MCF 10A (cell line): ENCODE measurements at regions not wholly inside any gene's neighbourhood (a gene's known extent, or its start where the extent isn't known, plus 50 kb on each side); places are given as distances from the start of the nearest gene placed in this dataset.

ENCODE experiments used
- BruUV-seq: library from RNA; stranded (reverse); fragments of 400-500 nt; replicated peaks from 2 replicates; lab custom pipeline; 2021; lab: Mats Ljungman, UMichigan
- CTCF ChIA-PET: fragments of 300-600 bp; sonication (Branson Sonifier 250); formaldehyde crosslinking; extraction: SDS; loops from one replicate; lab custom pipeline; 2021; ENCODE audit warnings: antibody characterized with exemption, inconsistent platforms; lab: Yijun Ruan, JAX
- POLR2A ChIA-PET: fragments of 300-600, 350-650 bp; sonication (Branson Sonifier 250); formaldehyde crosslinking; extraction: SDS; loops from one replicate; lab custom pipeline; 2020; ENCODE audit warnings: antibody characterized with exemption, inconsistent platforms; lab: Yijun Ruan, JAX
- DNase-seq: peaks from one replicate; pipeline ENCODE4 v3.0.0-alpha.2; 2018; ENCODE audit not compliant: unreplicated experiment
- H3K27ac Mint-ChIP-seq: one replicate; pipeline ENCODE4 v1.8.0; 2022; ENCODE audit warnings: mild to moderate bottlenecking, low read depth, mixed read lengths; ENCODE audit not compliant: unreplicated experiment
- H3K27me3 Mint-ChIP-seq: one replicate; pipeline ENCODE4 v1.8.0; 2022; ENCODE audit warnings: mixed read lengths; ENCODE audit not compliant: insufficient read depth, unreplicated experiment
- H3K36me3 Mint-ChIP-seq: one replicate; pipeline ENCODE4 v1.8.0; 2022; ENCODE audit warnings: mild to moderate bottlenecking, moderate library complexity, mixed read lengths; ENCODE audit not compliant: insufficient read depth, unreplicated experiment
- H3K4me1 Mint-ChIP-seq: one replicate; pipeline ENCODE4 v1.8.0; 2022; ENCODE audit warnings: mixed read lengths; ENCODE audit not compliant: insufficient read depth, unreplicated experiment
- H3K4me3 Mint-ChIP-seq: one replicate; pipeline ENCODE4 v1.8.0; 2022; ENCODE audit warnings: mild to moderate bottlenecking, moderate library complexity, mixed read lengths; ENCODE audit not compliant: unreplicated experiment
- H3K9me3 Mint-ChIP-seq: one replicate; pipeline ENCODE4 v1.8.0; 2022; ENCODE audit warnings: mixed read lengths; ENCODE audit not compliant: unreplicated experiment
- intact Hi-C: fragments of 100-400 bp; cut with micrococcal nuclease; formaldehyde crosslinking; loops from 2 replicates; pipeline ENCODE4 v1.14.1; 2022
- TF ChIP-seq, protein P1 (sequence below): fragments of 200-600 bp; IDR thresholded peaks from one replicate; pipeline ENCODE4 v1.8.0; 2022; ENCODE audit warnings: antibody characterized with exemption, mild to moderate bottlenecking; ENCODE audit not compliant: unreplicated experiment

- ChIA-PET CTCF (no interaction called here), POLR2A (no interaction called here)
- H3K4me1 Mint-ChIP-seq: no peaks in the 10 kb centered on the region
- H3K36me3 Mint-ChIP-seq: no peaks in the 10 kb centered on the region
- TF ChIP-seq, protein P1, sequence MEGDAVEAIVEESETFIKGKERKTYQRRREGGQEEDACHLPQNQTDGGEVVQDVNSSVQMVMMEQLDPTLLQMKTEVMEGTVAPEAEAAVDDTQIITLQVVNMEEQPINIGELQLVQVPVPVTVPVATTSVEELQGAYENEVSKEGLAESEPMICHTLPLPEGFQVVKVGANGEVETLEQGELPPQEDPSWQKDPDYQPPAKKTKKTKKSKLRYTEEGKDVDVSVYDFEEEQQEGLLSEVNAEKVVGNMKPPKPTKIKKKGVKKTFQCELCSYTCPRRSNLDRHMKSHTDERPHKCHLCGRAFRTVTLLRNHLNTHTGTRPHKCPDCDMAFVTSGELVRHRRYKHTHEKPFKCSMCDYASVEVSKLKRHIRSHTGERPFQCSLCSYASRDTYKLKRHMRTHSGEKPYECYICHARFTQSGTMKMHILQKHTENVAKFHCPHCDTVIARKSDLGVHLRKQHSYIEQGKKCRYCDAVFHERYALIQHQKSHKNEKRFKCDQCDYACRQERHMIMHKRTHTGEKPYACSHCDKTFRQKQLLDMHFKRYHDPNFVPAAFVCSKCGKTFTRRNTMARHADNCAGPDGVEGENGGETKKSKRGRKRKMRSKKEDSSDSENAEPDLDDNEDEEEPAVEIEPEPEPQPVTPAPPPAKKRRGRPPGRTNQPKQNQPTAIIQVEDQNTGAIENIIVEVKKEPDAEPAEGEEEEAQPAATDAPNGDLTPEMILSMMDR: no peak
- BruUV-seq: no TSS peak
- H3K27ac Mint-ChIP-seq: no peak overlapping the region
- intact Hi-C loops: no loop called here
- no peak for DNase-seq
- H3K4me3 Mint-ChIP-seq: no peak overlapping the region
- peaks cover 10% of the 10 kb centered on the region for H3K9me3 Mint-ChIP-seq
- peaks cover 18% of the 10 kb centered on the region for H3K27me3 Mint-ChIP-seq
Observed at GRCh38 chr18:22063672-22064071, 105.7 kb upstream of the GATA6 start.

DNA sequence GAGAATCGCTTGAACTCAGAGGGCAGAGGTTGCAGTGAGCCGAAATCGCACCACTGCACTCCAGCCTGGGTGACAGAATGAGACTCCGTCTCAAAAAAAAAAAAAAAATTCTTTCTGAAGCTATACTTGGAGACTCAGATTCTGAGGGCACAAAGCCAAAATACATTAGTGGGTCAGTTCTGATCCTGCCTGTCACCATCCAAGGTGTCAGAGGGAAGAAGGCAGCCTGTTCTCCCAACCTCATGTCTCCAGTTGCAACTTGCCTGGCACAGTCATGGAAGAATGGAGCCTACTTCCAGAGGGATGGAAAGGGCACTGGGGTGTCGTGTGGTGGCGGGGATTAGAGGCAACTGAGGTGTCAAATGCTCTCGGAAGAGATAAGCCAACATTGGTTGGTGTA is 104.8 kb upstream of the GATA6 start:
- peaks cover 15% of the 10 kb centered on the region for H3K9me3 Mint-ChIP-seq
- DNase-seq: no peak
- intact Hi-C loops: no loop called here
- H3K4me1 Mint-ChIP-seq: no peaks in the 10 kb centered on the region
- H3K27ac Mint-ChIP-seq: no peak overlapping the region
- H3K27me3 Mint-ChIP-seq: peaks cover 23% of the 10 kb centered on the region
- TF ChIP-seq, protein P1: no peak
- POLR2A ChIA-PET: no interaction called here
- no peaks in the 10 kb centered on the region for H3K36me3 Mint-ChIP-seq
- H3K4me3 Mint-ChIP-seq: no peak overlapping the region
- CTCF ChIA-PET: no interaction called here
- BruUV-seq: no TSS peak

DNA sequence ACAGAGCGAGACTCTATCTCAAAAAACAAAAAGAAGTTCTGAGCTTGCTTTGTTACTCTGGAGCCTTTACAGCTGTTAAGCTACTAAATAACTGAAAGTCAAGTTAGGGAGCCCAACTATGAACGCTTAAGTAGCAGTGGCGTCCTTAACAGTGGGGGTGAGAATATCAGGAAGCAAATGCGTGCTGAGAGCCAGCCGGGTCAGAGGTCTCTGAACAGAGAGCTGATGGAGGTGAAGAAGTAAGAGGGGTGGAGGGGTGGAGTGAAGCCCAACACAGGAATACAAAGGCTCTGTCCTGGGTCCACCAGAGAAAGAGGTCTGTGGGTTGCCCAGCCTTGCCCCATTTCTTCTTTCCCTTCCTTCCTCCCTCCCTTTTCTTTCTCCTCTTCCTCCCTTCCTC is 104.1 kb upstream of the GATA6 start:
- no TSS peak for BruUV-seq

DNA sequence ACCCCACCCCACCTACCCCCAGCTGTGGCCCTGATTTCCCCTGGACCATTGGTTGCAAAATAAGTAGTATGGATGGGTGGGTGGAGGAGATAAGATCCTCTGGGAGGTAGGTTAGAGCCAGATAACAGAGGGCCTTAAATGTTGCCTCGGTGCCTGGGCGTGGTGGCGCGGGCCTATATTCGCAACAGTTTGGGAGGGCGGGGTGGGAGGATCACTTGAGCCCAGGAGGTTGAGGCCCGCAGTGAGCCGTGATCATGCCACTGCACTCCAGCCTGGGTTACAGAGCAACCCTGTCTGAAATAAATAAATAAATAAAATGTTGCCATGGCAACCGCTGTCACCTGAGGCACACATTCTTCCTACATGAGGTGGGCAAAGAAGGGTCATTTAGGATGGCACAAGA is 103.3 kb upstream of the GATA6 start:
- intact Hi-C loops: no loop called here
- peaks cover 15% of the 10 kb centered on the region for H3K9me3 Mint-ChIP-seq
- no peak overlapping the region for H3K27ac Mint-ChIP-seq
- H3K36me3 Mint-ChIP-seq: no peaks in the 10 kb centered on the region
- no peak overlapping the region for H3K4me3 Mint-ChIP-seq
- H3K27me3 Mint-ChIP-seq: peaks cover 23% of the 10 kb centered on the region
- no peaks in the 10 kb centered on the region for H3K4me1 Mint-ChIP-seq
- no peak for DNase-seq
- TF ChIP-seq, protein P1: no peak
- ChIA-PET CTCF (no interaction called here), POLR2A (no interaction called here)
- BruUV-seq: no TSS peak

More for the DNA sequence above, 104.1 kb upstream of the GATA6 start:
- TF ChIP-seq, protein P1: no peak
- intact Hi-C loops: no loop called here
- DNase-seq: no peak
- no peaks in the 10 kb centered on the region for H3K4me1 Mint-ChIP-seq
- no peak overlapping the region for H3K4me3 Mint-ChIP-seq
- ChIA-PET CTCF (no interaction called here), POLR2A (no interaction called here)
- no peaks in the 10 kb centered on the region for H3K36me3 Mint-ChIP-seq
- H3K27me3 Mint-ChIP-seq: peaks cover 23% of the 10 kb centered on the region
- no peak overlapping the region for H3K27ac Mint-ChIP-seq
- peaks cover 15% of the 10 kb centered on the region for H3K9me3 Mint-ChIP-seq
